HG02970 (cell line): ENCODE measurements at regions not wholly inside any gene's neighbourhood (a gene's known extent, or its start where the extent isn't known, plus 50 kb on each side); places are given as distances from the start of the nearest gene placed in this dataset.

Experiments used
- ATAC-seq: cut with Tn5 transposase; IDR thresholded peaks from one replicate; pipeline ENCODE4 v1.9.1; 2021; ENCODE audit warnings: mild to moderate bottlenecking, moderate library complexity, moderate number of reproducible peaks; ENCODE audit not compliant: unreplicated experiment, low FRiP score

DNA sequence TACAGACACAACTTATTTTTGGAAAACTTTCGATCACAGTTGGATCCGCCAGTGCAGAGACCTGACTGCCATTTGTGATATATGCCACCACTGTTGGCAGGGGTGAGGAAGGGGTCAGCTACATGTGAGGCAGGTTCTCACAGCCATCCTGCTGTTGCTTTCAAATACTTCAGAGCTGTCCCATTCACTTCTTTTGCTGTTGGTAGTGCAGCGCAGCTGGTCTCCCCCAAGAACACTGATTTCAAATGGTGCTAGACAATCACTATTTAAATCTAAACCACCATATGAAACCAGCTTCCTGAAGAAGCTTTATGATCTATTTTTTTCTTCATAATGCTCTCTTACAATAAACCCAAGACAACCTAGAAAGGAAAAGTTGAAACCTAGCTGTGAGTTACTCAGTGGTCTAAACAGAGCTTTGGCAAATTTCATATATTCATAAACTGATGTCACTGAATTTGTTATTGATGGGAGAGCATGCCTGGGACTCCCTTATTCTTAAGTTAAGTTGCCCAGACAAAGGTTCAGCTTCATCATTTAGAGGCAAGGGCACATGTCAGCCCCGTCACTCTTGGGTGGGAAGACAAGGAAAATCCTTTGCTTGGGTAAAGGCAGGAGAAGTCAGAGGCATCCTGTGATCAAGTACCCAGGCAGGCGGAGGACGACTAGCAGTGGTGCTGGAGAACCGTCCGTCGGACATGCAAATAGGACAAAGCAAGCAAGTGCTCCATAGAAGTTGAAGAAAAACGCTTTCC, 143.4 kb upstream of the KLF14 start:
- no peak for ATAC-seq

DNA sequence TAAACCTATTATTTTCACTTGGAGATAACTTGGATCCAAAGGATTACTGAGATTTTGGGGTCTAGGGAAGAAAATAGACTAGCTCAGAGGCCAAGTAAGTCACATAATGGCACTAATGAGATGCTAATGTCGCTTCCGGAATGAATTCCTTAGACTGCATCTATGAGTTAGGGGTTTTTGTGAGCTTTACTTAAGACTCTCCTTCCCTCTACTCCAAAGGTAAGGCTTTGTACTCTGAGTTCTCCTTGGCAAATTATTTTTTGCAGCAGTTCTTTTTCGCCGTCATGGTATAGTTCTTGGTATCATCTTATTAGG, 143.9 kb upstream of the KLF14 start:
- no peak for ATAC-seq

DNA sequence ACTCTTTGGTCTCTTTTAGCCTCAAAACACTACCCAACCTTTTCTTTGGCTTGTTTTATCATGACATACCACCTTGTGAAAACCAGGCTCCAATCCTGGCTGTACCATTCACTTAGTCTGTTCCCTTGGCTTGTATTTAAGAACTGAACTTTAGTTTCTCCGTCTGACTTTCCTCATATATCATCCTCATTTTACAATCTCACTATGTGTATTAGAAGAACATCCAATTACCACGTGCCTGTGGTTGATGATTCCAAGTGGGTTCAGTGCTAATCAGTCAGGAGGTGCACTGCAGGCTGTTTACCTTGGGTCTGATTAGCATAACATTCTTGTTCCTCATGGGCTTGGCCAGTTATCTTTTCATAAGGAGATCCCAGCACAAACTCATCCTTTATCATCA, 144.8 kb upstream of the KLF14 start:
- ATAC-seq: no peak

DNA sequence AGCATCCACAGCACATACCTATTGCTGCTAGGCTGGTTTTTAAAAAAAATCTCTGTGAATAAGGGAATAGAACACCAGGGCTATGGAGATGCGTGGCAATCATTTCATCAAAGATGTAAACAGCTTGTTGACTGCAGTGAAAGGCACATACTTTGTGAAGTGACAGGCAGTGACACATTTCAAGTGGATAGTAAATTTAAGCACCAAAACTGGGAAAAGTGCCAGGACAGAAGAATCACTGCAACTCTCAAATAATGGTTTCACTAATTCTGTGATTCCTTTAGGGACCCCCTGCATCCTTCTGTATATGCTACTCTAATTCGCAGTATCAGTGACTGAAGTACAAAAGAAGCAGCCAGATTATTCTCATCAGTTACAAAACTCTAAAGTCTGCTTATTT, 145.2 kb upstream of the KLF14 start:
- no peak for ATAC-seq

GRCh38 chr7:130880668-130881067, 146.7 kb upstream of the KLF14 start:
- no peak for ATAC-seq

GRCh38 chr7:130881091-130881798, 147.2 kb upstream of the KLF14 start:
- no peak for ATAC-seq

DNA sequence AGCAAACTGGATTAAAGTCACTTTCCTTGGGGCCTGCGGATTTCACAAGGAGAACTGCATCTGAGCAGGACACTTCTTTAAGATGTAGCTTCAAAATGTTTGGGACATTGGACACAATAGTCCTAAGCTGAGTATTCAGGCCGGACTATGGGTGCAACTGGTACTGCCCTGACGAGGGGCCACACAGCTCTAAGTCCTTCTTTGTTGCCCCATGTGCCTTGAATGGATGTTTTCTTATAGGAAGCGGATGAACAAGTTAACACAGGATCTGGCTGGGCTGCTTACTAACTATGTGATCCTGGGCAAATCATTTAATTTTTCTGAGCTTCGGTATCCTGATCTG, 147.8 kb upstream of the KLF14 start:
- no peak for ATAC-seq

DNA sequence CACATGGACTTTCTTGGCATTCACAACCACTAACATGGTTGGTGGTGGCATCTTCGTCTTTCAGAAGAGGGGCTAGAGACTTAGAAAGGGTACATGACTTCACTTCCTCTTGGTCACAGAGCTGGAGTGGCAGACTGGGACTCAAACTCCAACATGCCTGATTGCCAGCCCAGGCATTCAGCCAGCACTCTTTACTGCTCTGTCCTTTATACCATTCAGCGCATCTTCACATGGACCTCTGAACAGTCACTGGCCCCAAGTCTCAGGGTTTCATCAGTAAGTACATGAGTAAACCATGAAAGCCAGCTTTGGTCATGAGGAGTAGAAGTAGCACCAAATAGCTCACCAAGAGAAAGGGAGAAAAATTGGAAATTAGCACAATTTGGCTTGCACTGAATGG, 148.4 kb upstream of the KLF14 start:
- no peak for ATAC-seq

DNA sequence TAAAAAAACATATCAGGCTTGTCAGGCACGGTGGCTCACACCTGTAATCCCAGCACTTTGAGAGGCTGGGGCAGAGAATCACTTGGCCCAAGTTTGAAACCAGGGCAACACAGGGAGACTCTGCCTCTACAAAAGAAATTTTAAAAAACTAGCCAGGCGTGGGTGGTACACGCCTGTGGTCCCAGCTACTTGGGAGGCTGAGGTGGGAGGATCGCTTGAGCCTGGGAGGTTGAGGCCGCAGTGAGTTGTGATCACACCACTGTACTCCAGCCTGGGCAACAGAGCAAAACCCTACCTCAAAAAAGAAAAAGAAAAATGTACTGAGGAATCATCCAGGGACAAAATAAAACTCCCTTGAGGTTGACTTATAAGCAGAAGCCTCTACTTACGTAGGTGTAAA, 149.9 kb upstream of the KLF14 start:
- no peak for ATAC-seq

DNA sequence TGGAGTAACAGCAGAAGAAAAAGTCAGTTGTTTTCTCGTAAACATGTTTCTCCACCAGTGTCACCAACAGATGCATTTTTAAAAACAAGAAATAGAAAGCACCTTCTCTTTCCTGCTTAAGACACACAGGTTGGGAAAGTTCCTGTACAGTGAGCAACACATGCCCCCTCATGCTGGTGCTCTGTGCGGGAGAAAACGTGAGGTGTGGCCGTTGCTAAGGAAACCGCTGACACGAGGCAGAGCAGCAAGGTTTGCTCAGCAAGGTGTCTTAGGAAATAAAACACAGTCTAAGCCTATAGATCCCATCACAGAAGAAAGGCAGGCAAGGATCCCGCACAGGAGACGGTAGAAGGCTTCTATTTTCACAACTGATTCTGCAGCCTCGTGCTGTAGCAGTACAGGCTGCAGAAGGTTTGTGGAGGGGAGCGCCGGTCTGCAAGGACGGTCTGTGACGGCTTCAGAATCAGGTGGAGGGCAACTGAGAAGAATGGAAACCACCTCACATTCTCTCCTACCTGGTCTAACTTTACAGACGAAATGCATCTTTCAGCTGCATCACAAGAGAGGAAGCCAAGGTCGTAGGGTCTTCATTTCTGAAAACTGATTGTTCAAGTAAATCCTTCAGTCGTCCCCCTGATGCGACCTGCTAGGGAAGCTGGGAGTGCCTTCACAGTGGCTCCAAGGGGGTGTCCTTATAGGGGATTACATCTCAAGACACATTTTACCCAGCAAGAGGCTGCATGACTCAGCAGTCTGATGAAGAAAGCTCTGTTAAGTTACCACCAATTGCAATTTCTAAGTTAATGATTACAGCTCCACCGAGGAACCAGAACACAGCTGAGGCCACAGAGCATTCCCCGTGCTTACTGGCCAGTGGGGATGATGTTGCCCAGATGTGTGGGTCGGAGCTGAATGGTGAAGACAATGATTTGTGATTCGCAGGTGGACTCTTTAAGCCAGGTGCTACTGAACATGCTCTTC, 150.7 kb upstream of the KLF14 start:
- no peak for ATAC-seq

DNA sequence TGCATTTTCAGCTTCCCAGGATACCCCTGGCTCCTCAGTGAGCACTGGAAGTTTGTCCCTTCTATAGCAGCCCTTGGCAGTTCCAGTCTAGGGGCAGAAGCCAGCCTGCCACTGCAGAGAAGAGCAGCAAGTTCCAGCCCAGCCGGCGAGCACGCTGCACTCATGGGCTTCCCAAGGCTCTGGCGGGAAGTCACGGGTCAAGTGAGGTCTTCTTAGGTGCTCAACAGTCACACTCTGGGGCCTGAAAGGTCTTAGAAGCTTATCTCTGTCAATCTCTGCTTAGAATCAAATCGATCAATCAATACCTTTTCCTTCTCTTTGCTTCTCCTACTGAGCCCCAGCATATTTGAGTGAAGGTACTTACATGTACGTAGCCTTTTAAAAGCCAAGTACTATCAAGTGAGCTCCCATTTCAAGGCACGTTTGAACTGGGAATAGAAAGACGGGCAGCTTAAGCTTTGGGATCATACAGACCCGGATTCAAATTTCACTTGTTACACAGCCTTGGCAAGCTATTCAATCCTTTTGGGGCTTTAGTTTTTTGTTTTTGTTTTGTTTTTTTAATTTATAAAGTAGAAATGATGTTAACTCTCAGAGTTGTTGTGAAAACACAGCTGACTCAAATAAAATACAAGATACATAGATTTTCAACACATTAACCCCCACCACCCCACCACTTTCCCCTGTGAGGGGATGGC, 152.6 kb upstream of the KLF14 start:
- no peak for ATAC-seq

GRCh38 chr7:130887182-130887956, 153.4 kb upstream of the KLF14 start:
- ATAC-seq: no peak

- no peak for ATAC-seq
These were observed 154.0 kb upstream of the KLF14 start for GRCh38 chr7:130887957-130888371.

DNA sequence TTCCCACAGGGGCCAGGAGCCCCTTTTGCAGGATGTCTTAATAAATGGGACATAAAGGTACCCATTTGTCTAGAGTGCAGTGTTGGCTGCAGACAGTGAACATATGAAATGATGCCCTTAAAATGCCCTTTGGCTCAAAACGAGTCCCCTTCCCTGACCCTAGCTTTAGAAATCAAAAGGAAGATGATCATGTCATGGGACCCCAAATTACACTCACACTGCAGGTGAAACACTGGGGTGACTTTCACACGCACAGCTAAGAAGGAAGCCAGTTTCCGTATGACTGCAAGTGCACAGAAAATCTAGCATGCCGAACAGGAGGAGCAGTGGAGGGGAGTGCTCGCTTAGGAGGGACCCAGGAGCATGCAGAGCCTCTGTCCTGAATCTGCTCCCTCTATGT, 154.5 kb upstream of the KLF14 start:
- ATAC-seq: no peak

GRCh38 chr7:130890176-130891020, 156.4 kb upstream of the KLF14 start:
- ATAC-seq: no peak

GRCh38 chr7:130891254-130892094, 157.5 kb upstream of the KLF14 start:
- no peak for ATAC-seq

- no peak for ATAC-seq
These were observed 159.5 kb upstream of the KLF14 start for GRCh38 chr7:130893441-130893894.
